ENCODE measurements at regions not wholly inside any gene's neighbourhood (a gene's known extent, or its start where the extent isn't known, plus 50 kb on each side); places are given as distances from the start of the nearest gene placed in this dataset.
"Not testable (repeated sequence)": the region's sequence is repeated elsewhere in the genome, so short reads cannot be mapped to it uniquely, and the experiment has no call there.

DNA sequence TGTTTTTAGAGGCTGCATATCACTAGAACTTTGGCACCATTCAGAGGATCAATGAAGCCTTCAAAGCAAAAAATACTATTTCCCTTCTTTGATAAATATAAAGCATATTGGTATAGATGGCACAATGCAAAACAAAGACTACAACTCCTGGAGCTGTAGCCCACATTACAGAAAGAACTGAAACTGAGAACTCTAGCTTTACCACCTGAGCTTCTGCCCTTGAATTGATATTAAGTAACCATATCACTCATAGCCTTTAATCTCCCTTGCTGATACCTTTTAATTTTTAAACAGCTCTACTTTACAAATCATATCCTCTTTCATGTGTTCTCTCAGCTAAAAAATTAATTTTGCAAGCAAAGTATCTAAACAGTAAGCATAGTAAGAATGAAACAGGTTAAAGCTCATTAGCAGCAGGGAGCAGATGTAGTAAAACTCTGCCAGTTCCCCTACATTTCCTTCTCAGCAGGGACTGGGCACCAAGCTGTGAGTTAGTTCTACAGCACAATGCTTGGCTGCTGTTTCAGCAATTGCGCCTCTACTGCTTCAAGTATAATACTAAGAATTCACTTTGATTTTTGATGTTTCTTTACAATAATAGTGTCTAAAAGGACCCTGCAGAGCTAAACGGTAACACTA lies 97.9 kb upstream of the NANOGP8 start:
- Mint-ChIP-seq H3K4me3 (no peak overlapping the region), H3K9me3 (peaks cover 2% of the 10 kb centered on the region), H3K27ac (no peak overlapping the region), H3K27me3 (no peaks in the 10 kb centered on the region), H3K36me3 (ENCODE audit: low read depth) (no peaks in the 10 kb centered on the region), H3K4me1 (ENCODE audit: low read depth) (no peaks in the 10 kb centered on the region)
- intact Hi-C loops (cut with micrococcal nuclease), result no loop called here

DNA sequence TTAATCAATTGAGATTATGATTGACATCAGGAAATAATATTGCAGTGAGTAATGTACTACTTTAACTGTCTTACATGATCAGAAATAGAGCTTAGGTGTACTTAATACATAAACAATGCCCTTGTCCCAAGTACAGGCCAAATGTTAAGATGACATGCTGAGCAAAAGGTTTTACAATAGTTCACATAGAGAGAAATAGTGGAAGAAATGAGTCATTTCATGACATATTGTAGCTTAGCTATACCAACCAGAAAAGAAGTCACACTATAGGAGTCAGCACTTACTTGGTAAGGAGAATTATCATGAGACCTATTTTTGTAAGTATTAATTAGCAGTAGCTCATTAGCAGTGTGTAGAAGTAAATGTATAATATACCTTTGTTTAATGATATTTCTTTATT lies 96.4 kb upstream of the NANOGP8 start:
- Mint-ChIP-seq H3K9me3 (no peaks in the 10 kb centered on the region), H3K27me3 (no peaks in the 10 kb centered on the region), H3K4me3 (no peak overlapping the region), H3K36me3 (ENCODE audit: low read depth) (no peaks in the 10 kb centered on the region), H3K4me1 (ENCODE audit: low read depth) (no peaks in the 10 kb centered on the region), H3K27ac (no peak overlapping the region)
- intact Hi-C loops (cut with micrococcal nuclease), result no loop called here

DNA sequence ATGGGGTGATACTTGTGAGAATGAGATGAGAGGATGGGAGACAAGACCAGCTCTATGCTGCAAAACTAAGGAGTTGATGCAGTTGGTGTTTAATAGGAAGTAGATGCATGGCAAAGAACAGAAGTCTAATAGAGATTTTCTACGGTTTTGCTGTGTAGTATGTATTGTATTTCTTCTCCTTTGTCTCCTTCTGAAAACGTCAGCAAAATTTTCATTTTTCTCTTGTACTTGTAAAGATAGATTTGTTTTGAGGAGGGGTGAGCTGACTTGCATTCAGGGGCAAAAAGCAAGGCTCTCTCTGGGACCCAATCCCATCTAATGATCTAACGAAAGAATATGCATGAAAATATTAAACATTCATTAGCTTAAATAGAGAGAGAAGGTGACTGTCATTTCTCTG lies 94.6 kb upstream of the NANOGP8 start:
- intact Hi-C loops (cut with micrococcal nuclease), result no loop called here
- Mint-ChIP-seq H3K27ac (no peak overlapping the region), H3K27me3 (no peaks in the 10 kb centered on the region), H3K4me1 (ENCODE audit: low read depth) (no peaks in the 10 kb centered on the region), H3K36me3 (ENCODE audit: low read depth) (no peaks in the 10 kb centered on the region), H3K9me3 (no peaks in the 10 kb centered on the region), H3K4me3 (no peak overlapping the region)

GRCh38 chr15:35178186-35178585 lies 93.1 kb upstream of the NANOGP8 start:
- H3K4me3 Mint-ChIP-seq; H3K9me3 Mint-ChIP-seq; H3K27ac Mint-ChIP-seq; H3K27me3 Mint-ChIP-seq; H3K36me3 Mint-ChIP-seq (ENCODE audit: low read depth); intact Hi-C loops (cut with micrococcal nuclease); H3K4me1 Mint-ChIP-seq (ENCODE audit: low read depth): not testable (repeated sequence)

- Mint-ChIP-seq H3K36me3 (ENCODE audit: low read depth) (no peaks in the 10 kb centered on the region), H3K4me1 (ENCODE audit: low read depth) (no peaks in the 10 kb centered on the region), H3K9me3 (no peaks in the 10 kb centered on the region), H3K27me3 (no peaks in the 10 kb centered on the region), H3K27ac (no peak overlapping the region), H3K4me3 (no peak overlapping the region)
- intact Hi-C loops (cut with micrococcal nuclease), result no loop called here
Measured at GRCh38 chr15:35174948-35175347, 89.9 kb upstream of the NANOGP8 start.

DNA sequence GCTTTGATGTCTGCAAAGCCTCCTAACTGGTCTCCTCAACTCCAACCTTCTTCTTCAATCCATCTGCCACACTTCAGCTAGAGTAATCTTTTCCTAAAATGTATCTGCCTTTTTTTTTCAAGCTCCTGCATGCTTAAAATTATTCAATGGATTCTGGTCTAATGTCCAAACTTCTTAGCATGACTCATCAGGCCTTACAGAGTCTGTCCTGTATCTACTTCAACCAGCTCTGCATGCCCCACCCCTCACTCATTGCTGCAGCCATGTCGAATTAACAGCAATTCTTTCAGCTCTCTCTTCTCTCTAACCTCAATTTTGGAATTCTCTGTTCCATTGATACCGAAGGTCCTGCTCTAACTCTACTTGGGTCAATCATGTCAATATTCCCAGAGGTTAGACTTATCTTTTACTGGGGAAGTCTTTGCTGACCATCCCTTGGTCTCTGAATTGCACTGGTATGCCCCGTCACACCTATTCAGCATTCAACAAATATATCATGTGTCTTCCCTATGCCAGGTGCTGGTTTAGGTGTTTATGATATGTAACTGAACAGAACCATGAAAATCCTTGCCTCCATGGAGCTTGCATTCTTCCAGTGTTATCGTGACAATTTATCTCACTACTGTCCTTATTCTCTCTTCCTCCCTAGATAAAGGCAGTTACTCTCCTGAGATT lies 88.5 kb upstream of the NANOGP8 start:
- Mint-ChIP-seq H3K9me3 (no peaks in the 10 kb centered on the region), H3K4me3 (no peak overlapping the region), H3K27ac (no peak overlapping the region), H3K36me3 (ENCODE audit: low read depth) (no peaks in the 10 kb centered on the region), H3K4me1 (ENCODE audit: low read depth) (no peaks in the 10 kb centered on the region), H3K27me3 (no peaks in the 10 kb centered on the region)
- intact Hi-C loops (cut with micrococcal nuclease), result no loop called here

GRCh38 chr15:35170207-35170606 lies 85.1 kb upstream of the NANOGP8 start:
- Mint-ChIP-seq H3K27me3 (no peaks in the 10 kb centered on the region), H3K9me3 (no peaks in the 10 kb centered on the region), H3K27ac (no peak overlapping the region), H3K4me3 (no peak overlapping the region), H3K36me3 (ENCODE audit: low read depth) (no peaks in the 10 kb centered on the region), H3K4me1 (ENCODE audit: low read depth) (no peaks in the 10 kb centered on the region)
- intact Hi-C loops (cut with micrococcal nuclease), result no loop called here

GRCh38 chr15:35168464-35168863 lies 83.4 kb upstream of the NANOGP8 start:
- H3K4me3 Mint-ChIP-seq, result no peak overlapping the region
- no peaks in the 10 kb centered on the region for H3K9me3 Mint-ChIP-seq
- H3K4me1 Mint-ChIP-seq (ENCODE audit: low read depth), result no peaks in the 10 kb centered on the region
- no peak overlapping the region for H3K27ac Mint-ChIP-seq
- no peaks in the 10 kb centered on the region for H3K27me3 Mint-ChIP-seq
- intact Hi-C loops (cut with micrococcal nuclease), result no loop called here
- H3K36me3 Mint-ChIP-seq (ENCODE audit: low read depth), result no peaks in the 10 kb centered on the region

DNA sequence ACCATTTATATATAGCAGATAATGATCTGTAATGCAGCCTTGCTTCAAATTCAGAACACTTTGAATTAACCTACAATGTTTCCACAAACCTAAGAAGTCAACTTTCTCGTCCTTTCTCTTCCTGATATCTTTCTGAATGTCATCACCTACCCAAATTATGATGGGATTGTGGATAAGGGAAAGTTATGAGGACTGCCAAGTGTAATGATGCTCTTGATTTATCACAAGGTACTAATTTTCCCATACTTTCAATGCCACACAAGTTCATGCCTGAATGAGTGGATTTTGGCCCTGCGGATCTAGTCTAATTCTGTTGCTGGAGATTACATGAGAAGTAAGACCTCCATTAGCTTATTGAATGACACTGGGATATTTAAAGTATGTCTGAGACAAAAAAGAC lies 82.6 kb upstream of the NANOGP8 start:
- intact Hi-C loops (cut with micrococcal nuclease), result no loop called here
- Mint-ChIP-seq H3K36me3 (ENCODE audit: low read depth) (no peaks in the 10 kb centered on the region), H3K27ac (no peak overlapping the region), H3K4me1 (ENCODE audit: low read depth) (no peaks in the 10 kb centered on the region), H3K27me3 (no peaks in the 10 kb centered on the region), H3K9me3 (no peaks in the 10 kb centered on the region), H3K4me3 (no peak overlapping the region)

DNA sequence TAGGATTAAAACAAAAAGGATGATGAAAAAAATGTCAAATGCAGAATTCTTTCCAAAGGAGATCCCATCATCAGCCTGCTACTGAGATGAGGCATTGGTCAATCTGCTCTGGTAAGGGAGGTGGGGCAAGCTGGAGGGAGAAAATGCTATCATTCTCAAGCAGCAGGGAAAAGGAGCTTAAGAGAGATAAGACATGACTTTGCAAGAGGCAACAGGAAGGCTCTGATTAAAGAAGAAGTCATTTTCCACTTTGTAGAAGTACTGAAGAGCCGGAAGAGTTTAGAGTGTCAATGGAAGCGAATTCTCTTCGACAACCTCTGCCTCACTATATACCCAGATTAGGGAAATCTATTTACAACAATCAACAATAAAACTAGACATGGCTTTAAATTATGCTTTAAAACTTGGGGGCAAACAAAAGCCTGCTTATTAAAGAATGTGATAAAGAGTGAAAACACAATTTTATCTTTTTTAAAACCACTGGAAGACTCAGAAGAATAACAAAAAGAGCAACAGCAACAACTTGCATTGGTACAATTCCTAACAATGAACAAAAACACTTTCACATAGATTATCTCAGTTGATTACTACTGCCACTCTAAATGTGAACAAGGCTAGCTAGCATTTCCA lies 81.8 kb upstream of the NANOGP8 start:
- Mint-ChIP-seq H3K36me3 (ENCODE audit: low read depth) (no peaks in the 10 kb centered on the region), H3K9me3 (no peaks in the 10 kb centered on the region), H3K27me3 (no peaks in the 10 kb centered on the region), H3K4me1 (ENCODE audit: low read depth) (no peaks in the 10 kb centered on the region), H3K27ac (no peak overlapping the region), H3K4me3 (no peak overlapping the region)
- intact Hi-C loops (cut with micrococcal nuclease), result no loop called here

DNA sequence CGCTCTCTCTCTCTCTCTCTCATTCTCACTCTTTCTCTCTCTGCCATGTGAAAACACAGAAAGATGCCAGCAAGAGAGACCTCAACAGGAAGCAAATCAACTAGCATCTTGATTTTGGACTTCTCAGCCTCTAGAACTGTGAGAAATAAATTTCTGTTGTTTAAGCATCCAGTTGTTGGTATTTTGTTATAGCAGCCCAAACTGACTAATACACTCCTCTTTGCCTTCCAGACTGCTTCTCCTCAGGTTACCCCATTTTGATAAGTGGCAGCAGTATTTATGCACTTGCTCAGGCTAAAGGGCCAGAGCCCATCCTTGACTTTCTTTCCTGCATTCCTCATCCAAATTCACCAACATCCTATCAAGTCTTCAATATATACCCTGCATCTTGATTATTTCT lies 76.6 kb upstream of the NANOGP8 start:
- Mint-ChIP-seq H3K27ac (no peak overlapping the region), H3K27me3 (no peaks in the 10 kb centered on the region), H3K4me3 (no peak overlapping the region), H3K9me3 (no peaks in the 10 kb centered on the region), H3K4me1 (ENCODE audit: low read depth) (no peaks in the 10 kb centered on the region), H3K36me3 (ENCODE audit: low read depth) (no peaks in the 10 kb centered on the region)
- intact Hi-C loops (cut with micrococcal nuclease), result no loop called here

DNA sequence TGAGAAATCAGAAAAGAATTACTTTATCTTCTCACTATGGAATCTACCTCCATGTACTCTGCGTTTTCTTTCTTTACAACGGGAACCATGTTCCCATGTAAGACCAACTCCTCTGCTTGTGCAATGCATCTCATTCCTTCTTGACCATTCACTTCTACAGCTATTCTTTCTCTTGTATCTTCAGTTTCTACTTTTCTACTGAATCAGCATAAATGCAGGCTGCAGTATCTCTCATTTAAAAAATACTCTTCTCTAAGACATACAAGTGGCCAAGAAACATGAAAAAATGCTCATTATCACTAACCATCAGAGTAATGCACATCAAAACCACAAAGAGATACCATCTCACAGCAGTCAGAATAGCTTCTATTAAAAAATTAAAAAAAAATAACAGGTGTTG lies 74.1 kb upstream of the NANOGP8 start:
- Mint-ChIP-seq H3K27me3 (no peaks in the 10 kb centered on the region), H3K27ac (no peak overlapping the region), H3K36me3 (ENCODE audit: low read depth) (no peaks in the 10 kb centered on the region), H3K4me1 (ENCODE audit: low read depth) (no peaks in the 10 kb centered on the region), H3K9me3 (no peaks in the 10 kb centered on the region), H3K4me3 (no peak overlapping the region)
- intact Hi-C loops (cut with micrococcal nuclease), result no loop called here

- intact Hi-C loops (cut with micrococcal nuclease), result no loop called here
- Mint-ChIP-seq H3K36me3 (ENCODE audit: low read depth) (no peaks in the 10 kb centered on the region), H3K4me3 (no peak overlapping the region), H3K27ac (no peak overlapping the region), H3K27me3 (no peaks in the 10 kb centered on the region), H3K4me1 (ENCODE audit: low read depth) (no peaks in the 10 kb centered on the region), H3K9me3 (no peaks in the 10 kb centered on the region)
Measured at GRCh38 chr15:35151782-35152181, 66.7 kb upstream of the NANOGP8 start.

DNA sequence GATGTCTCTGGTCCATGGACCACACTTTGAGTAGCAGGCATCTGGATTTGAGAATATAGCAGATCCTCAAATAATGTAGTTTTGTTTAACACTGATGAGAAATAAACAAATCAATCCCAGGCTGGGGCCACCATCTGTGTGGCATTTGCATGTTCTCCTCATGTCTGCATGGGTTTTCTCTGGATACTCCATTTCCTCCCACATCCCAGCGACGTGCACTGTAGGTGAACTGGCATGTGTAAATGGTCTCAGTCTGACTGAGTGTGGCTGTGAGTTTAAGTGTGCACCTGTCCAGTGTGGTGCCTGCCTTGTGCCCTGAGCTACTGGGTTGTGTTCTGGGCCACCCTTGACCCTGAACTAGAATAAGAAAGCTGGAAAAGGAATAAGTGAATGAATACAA lies 66.3 kb upstream of the NANOGP8 start:
- intact Hi-C loops (cut with micrococcal nuclease), result no loop called here
- Mint-ChIP-seq H3K4me3 (no peak overlapping the region), H3K4me1 (ENCODE audit: low read depth) (no peaks in the 10 kb centered on the region), H3K9me3 (no peaks in the 10 kb centered on the region), H3K36me3 (ENCODE audit: low read depth) (no peaks in the 10 kb centered on the region), H3K27me3 (no peaks in the 10 kb centered on the region), H3K27ac (no peak overlapping the region)

- Mint-ChIP-seq H3K27me3 (no peaks in the 10 kb centered on the region), H3K27ac (no peak overlapping the region), H3K9me3 (no peaks in the 10 kb centered on the region), H3K36me3 (ENCODE audit: low read depth) (no peaks in the 10 kb centered on the region), H3K4me3 (no peak overlapping the region), H3K4me1 (ENCODE audit: low read depth) (no peaks in the 10 kb centered on the region)
- intact Hi-C loops (cut with micrococcal nuclease), result no loop called here
Measured at GRCh38 chr15:35150361-35150760, 65.3 kb upstream of the NANOGP8 start.

All from dendritic cell treated with granulocyte-macrophage colony-stimulating factor and Interleukin-4, amounts not matched to agents 40 ng/mL and 50 ng/mL, for 4 days (primary cell).